ENCODE measurements at regions not wholly inside any gene's neighbourhood (a gene's known extent, or its start where the extent isn't known, plus 50 kb on each side); places are given as distances from the start of the nearest gene placed in this dataset.

DNA sequence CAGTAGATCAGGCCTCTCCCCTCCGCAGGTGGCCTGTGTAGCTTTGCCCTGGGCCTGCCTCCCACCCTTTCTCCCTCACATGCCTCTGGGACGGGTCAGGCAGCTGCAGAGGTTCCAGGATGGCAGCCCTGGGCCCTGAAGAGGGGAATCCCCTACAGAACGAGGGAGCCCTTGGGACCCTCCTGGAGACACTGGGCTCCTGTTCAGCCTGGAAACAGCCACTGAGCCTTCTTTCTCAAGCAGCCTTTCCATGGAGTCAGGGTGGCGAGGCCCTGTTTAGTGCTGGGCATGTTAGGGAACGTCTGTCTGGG, 720.9 kb downstream of the BRD1 start:
- Mint-ChIP-seq H3K27me3 (peaks cover 7% of the 10 kb centered on the region), H3K9me3 (ENCODE audit: insufficient read depth) (no peaks in the 10 kb centered on the region), H3K4me3 (no peak overlapping the region), H3K4me1 (no peaks in the 10 kb centered on the region), H3K27ac (no peak overlapping the region)
- Histone ChIP-seq H2AFZ (ENCODE audit: insufficient read depth, low read depth, low read length, poor library complexity, severe bottlenecking) (no peak overlapping the region), H3K27me3 (replicated peaks in 1 of 4; ENCODE audit: control extremely low read depth in 1 of 4, control insufficient read depth in 3 of 4, insufficient read depth in 4 of 4, low read length in 3 of 4) (no peaks in the 10 kb centered on the region), H3K4me1 (ENCODE audit: control insufficient read depth in 2 of 2, insufficient read depth in 2 of 2, low read length in 2 of 2) (no peaks in the 10 kb centered on the region), H4K20me1 (ENCODE audit: control insufficient read depth, insufficient read depth, low read length, poor library complexity, severe bottlenecking) (no peaks in the 10 kb centered on the region), H3K4me3 (ENCODE audit: control extremely low read depth in 1 of 5, extremely low read depth in 1 of 5, insufficient read depth in 1 of 5, low read depth in 2 of 5, low read length in 4 of 5) (no peak overlapping the region), H3K27ac (ENCODE audit: low read length in 2 of 2) (no peak overlapping the region), H3K36me3 (replicated peaks in 1 of 2; ENCODE audit: control extremely low read depth in 1 of 2, control insufficient read depth in 1 of 2, extremely low read depth in 1 of 2, insufficient read depth in 2 of 2, low read length in 1 of 2) (no peaks in the 10 kb centered on the region), H3K9me3 (ENCODE audit: control extremely low read depth in 1 of 3, control insufficient read depth in 2 of 3, insufficient read depth in 1 of 3, low read length in 2 of 3) (peaks cover 0 to 7% (median 0%) of the 10 kb centered on the region in 3 donors), H3K9ac (ENCODE audit: low read length) (no peak overlapping the region), H3K79me2 (ENCODE audit: control insufficient read depth, insufficient read depth, low read length) (no peaks in the 10 kb centered on the region), H3K4me2 (replicated peaks; ENCODE audit: low read depth, low read length, poor library complexity, severe bottlenecking) (no peak overlapping the region)
- ChIA-PET POLR2A (no interaction called here), CTCF (no interaction called here)
- no peak for ATAC-seq (ENCODE audit: low read depth)
- TF ChIP-seq CTCF (IDR thresholded peaks at IDR 0.05) (no peak), EZH2 (IDR thresholded peaks at IDR 0.05; ENCODE audit: borderline replicate concordance, insufficient read depth, low read depth, low read length, poor library complexity, severe bottlenecking) (no peak)
- no peak for DNase-seq
- 69% methylated on average over 5 of the region's 5 CpGs for WGBS (ENCODE audit: insufficient coverage)
- intact Hi-C loops (cut with micrococcal nuclease) = no loop called here

DNA sequence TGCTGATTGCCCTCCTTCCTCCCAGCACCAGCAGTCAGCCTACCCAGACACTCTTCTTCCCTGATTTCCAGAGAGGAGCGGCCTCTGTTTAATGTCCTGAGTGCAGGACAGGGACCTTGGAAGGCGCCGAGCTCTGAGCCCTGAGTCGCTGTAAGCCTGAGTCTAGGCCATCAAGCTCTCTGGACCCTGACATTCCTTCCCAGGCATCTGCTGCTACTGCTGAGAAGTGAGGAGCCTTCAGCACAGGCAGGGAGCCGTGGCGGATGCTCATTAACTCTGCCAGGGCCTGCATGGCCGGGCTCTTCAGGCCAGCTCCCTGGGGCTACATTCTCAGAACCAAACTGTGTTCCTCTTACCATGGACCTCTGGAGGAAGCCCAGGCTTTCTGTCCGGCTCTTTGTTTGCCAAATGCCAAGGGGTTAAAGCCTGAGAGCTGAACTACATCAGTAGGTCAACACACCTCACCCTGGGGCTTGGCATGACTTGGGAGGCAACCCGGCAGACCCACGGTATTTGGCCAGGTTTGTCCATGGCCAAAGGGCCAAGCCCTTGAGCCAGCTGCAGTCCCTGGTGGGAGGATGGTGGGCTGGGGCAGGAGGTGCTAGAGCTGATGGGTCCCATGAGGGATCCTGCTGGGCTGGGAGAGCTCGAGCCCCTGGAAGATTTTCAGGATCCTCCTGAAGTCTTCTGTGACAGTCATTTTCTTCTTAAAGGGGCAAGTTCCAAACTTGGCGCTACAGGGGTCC, 721.4 kb downstream of the BRD1 start:
- no peak for ATAC-seq (ENCODE audit: low read depth)
- peaks cover 10% of the 10 kb centered on the region for H3K27me3 Mint-ChIP-seq
- no peaks in the 10 kb centered on the region for H3K36me3 ChIP-seq (replicated peaks in 1 of 2; ENCODE audit: control extremely low read depth in 1 of 2, control insufficient read depth in 1 of 2, extremely low read depth in 1 of 2, insufficient read depth in 2 of 2, low read length in 1 of 2)
- no peaks in the 10 kb centered on the region for H3K9me3 Mint-ChIP-seq (ENCODE audit: insufficient read depth)
- no peaks in the 10 kb centered on the region for H3K79me2 ChIP-seq (ENCODE audit: control insufficient read depth, insufficient read depth, low read length)
- 80% methylated on average over 12 of the region's 12 CpGs for WGBS (ENCODE audit: insufficient coverage)
- no peak overlapping the region for H2AFZ ChIP-seq (ENCODE audit: insufficient read depth, low read depth, low read length, poor library complexity, severe bottlenecking)
- TF ChIP-seq EZH2 (IDR thresholded peaks at IDR 0.05; ENCODE audit: borderline replicate concordance, insufficient read depth, low read depth, low read length, poor library complexity, severe bottlenecking) = no peak
- no peak for TF ChIP-seq CTCF (IDR thresholded peaks at IDR 0.05)
- H3K9ac ChIP-seq (ENCODE audit: low read length) = no peak overlapping the region
- H3K27ac ChIP-seq (ENCODE audit: low read length in 2 of 2) = no peak overlapping the region
- no peak overlapping the region for H3K4me3 Mint-ChIP-seq
- intact Hi-C loops (cut with micrococcal nuclease) = no loop called here
- DNase-seq = no peak
- peaks cover 0 to 7% (median 0%) of the 10 kb centered on the region in 3 donors for H3K9me3 ChIP-seq (ENCODE audit: control extremely low read depth in 1 of 3, control insufficient read depth in 2 of 3, insufficient read depth in 1 of 3, low read length in 2 of 3)
- H3K4me2 ChIP-seq (replicated peaks; ENCODE audit: low read depth, low read length, poor library complexity, severe bottlenecking) = no peak overlapping the region
- no peaks in the 10 kb centered on the region for H3K4me1 ChIP-seq (ENCODE audit: control insufficient read depth in 2 of 2, insufficient read depth in 2 of 2, low read length in 2 of 2)
- no peaks in the 10 kb centered on the region for H3K4me1 Mint-ChIP-seq
- no peak overlapping the region for H3K4me3 ChIP-seq (ENCODE audit: control extremely low read depth in 1 of 5, extremely low read depth in 1 of 5, insufficient read depth in 1 of 5, low read depth in 2 of 5, low read length in 4 of 5)
- CTCF ChIA-PET = no interaction called here
- POLR2A ChIA-PET = no interaction called here
- H4K20me1 ChIP-seq (ENCODE audit: control insufficient read depth, insufficient read depth, low read length, poor library complexity, severe bottlenecking) = no peaks in the 10 kb centered on the region
- no peak overlapping the region for H3K27ac Mint-ChIP-seq
- H3K27me3 ChIP-seq (replicated peaks in 1 of 4; ENCODE audit: control extremely low read depth in 1 of 4, control insufficient read depth in 3 of 4, insufficient read depth in 4 of 4, low read length in 3 of 4) = no peaks in the 10 kb centered on the region
